ENCODE measurements at regions not wholly inside any gene's neighbourhood (a gene's known extent, or its start where the extent isn't known, plus 50 kb on each side); places are given as distances from the start of the nearest gene placed in this dataset.
A peak's percentile ranks its signal among the peaks of the same experiment; 100 is the strongest.

DNA sequence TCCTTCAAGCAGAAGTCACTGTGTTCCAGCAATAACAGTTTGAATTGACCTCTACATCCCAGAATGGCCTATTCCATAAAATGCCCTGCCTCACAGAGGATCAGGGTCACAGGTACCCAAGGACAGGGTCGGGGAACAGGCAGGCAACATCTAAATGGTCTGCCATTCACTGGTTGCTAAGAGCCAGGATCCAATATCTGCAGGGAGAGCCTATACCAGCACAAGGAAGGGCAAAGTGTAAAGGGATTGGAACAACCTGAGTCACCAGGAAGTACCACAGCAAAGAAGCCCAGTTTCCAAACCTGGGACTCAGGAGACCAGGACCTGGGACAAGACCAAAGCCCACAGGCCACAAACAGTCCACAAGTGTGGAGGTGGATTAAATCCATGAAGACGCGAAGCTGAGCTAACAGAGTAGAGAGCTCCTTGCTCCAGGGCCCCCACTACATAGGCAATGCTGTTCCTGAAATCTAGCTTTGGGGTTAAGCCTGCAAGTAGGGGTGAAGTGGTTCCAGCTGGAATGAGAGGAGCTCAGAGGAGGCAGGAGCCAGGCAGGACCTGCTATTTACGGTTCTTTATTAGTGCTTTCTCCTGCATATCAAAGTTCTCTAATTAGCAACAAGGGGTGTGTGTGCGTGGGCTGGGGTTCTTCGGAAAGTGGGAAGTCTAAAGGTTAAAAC lies 274.3 kb downstream of the BCL11B start:
- TF ChIP-seq, protein P1, sequence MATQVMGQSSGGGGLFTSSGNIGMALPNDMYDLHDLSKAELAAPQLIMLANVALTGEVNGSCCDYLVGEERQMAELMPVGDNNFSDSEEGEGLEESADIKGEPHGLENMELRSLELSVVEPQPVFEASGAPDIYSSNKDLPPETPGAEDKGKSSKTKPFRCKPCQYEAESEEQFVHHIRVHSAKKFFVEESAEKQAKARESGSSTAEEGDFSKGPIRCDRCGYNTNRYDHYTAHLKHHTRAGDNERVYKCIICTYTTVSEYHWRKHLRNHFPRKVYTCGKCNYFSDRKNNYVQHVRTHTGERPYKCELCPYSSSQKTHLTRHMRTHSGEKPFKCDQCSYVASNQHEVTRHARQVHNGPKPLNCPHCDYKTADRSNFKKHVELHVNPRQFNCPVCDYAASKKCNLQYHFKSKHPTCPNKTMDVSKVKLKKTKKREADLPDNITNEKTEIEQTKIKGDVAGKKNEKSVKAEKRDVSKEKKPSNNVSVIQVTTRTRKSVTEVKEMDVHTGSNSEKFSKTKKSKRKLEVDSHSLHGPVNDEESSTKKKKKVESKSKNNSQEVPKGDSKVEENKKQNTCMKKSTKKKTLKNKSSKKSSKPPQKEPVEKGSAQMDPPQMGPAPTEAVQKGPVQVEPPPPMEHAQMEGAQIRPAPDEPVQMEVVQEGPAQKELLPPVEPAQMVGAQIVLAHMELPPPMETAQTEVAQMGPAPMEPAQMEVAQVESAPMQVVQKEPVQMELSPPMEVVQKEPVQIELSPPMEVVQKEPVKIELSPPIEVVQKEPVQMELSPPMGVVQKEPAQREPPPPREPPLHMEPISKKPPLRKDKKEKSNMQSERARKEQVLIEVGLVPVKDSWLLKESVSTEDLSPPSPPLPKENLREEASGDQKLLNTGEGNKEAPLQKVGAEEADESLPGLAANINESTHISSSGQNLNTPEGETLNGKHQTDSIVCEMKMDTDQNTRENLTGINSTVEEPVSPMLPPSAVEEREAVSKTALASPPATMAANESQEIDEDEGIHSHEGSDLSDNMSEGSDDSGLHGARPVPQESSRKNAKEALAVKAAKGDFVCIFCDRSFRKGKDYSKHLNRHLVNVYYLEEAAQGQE (IDR thresholded peaks at IDR 0.05; ENCODE audit: low read depth) = no peak
- no peak for TF ChIP-seq TAF1 (IDR thresholded peaks at IDR 0.05; ENCODE audit: low read depth)
- no peak for TF ChIP-seq TCF12 (IDR thresholded peaks at IDR 0.05; ENCODE audit: low read depth)
- TF ChIP-seq FOXM1 (IDR thresholded peaks at IDR 0.05; ENCODE audit: borderline replicate concordance, low read depth) = no peak

DNA sequence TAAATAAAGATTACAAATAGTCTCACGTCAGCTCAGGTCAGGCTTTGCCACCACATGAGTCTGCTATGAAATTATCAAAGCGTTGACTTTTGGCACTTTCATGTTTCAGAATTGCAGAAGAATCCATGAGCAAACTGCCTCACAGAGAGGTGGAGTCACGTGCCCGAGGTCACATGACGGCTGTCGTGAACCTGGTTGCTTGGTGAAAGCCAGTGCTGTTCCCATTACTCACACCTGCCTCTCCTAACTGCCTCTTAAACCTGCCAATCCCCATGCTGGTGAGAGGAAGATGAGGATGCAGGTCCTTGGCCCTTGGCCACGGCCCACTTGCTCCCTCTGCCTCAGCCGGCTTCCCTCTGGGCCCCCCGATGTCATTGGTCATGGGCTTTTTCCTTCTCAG lies 272.7 kb downstream of the BCL11B start:
- TF ChIP-seq EP300 (IDR thresholded peaks at IDR 0.05; ENCODE audit: borderline replicate concordance) (no peak), CREB1 (IDR thresholded peaks at IDR 0.05; ENCODE audit: low read depth) (no peak)
- TF ChIP-seq, protein P2, sequence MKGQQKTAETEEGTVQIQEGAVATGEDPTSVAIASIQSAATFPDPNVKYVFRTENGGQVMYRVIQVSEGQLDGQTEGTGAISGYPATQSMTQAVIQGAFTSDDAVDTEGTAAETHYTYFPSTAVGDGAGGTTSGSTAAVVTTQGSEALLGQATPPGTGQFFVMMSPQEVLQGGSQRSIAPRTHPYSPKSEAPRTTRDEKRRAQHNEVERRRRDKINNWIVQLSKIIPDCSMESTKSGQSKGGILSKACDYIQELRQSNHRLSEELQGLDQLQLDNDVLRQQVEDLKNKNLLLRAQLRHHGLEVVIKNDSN (IDR thresholded peaks at IDR 0.05) = peak; percentile 71

DNA sequence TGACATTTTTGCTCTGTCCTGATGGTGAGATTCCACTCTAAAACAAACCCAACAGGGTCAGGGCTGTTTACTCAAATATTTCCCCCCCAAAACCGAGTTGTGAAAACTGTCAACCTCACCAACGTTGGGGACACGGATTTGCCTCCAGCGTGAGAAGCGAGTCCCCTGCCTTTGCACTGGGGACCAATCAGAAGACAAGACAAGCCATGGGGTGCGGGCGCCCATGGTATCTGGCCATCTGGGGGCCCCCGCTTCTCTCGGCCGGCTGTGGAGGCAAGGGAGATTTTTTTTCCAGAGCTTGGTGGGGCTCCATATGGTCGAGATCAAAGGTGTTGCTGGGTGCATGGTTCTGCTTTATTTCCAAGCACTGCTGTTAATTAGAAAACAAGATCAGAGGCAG lies 272.1 kb downstream of the BCL11B start:
- TF ChIP-seq EP300 (IDR thresholded peaks at IDR 0.05; ENCODE audit: borderline replicate concordance) (no peak), TAF1 (IDR thresholded peaks at IDR 0.05; ENCODE audit: low read depth) (no peak), YY1 (IDR thresholded peaks at IDR 0.05; ENCODE audit: low read depth) (no peak), TEAD4 (IDR thresholded peaks at IDR 0.05) (no peak), FOXM1 (IDR thresholded peaks at IDR 0.05; ENCODE audit: borderline replicate concordance, low read depth) (no peak), EGR1 (IDR thresholded peaks at IDR 0.05) (no peak), CEBPB (IDR thresholded peaks at IDR 0.05) (no peak), TCF12 (IDR thresholded peaks at IDR 0.05; ENCODE audit: low read depth) (no peak), ZBTB7A (IDR thresholded peaks at IDR 0.05; ENCODE audit: low read depth) (no peak), NFIC (IDR thresholded peaks at IDR 0.05) (no peak), RAD21 (IDR thresholded peaks at IDR 0.05; ENCODE audit: low read depth) (no peak), CREB1 (IDR thresholded peaks at IDR 0.05; ENCODE audit: low read depth) (no peak)
- TF ChIP-seq, protein P1 (IDR thresholded peaks at IDR 0.05; ENCODE audit: low read depth) = no peak
- TF ChIP-seq, protein P3, sequence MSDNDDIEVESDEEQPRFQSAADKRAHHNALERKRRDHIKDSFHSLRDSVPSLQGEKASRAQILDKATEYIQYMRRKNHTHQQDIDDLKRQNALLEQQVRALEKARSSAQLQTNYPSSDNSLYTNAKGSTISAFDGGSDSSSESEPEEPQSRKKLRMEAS (IDR thresholded peaks at IDR 0.05) = no peak
- TF ChIP-seq, protein P2 (IDR thresholded peaks at IDR 0.05) = no peak

DNA sequence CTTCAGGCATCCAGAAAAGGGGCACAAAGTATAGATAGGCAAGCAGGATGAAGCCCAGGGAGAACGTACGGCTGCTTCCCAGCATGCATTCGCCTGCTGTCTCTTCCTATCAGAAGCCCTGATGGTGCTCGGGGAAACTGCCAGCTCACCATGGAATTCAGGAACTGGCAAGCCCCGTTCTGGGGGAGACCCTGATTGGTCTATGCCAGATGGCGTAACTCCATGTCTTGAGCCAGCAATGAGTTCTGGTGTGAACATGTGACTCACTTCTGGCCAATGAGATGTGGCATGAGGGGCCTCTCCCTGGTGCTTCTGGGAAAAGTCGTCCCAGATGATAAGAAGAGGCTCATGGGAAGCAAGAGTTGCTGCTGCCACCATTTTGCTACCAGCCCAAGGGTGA lies 270.8 kb downstream of the BCL11B start:
- TF ChIP-seq, protein P3 (IDR thresholded peaks at IDR 0.05) = no peak
- TF ChIP-seq EP300 (IDR thresholded peaks at IDR 0.05; ENCODE audit: borderline replicate concordance) (no peak), ZBTB7A (IDR thresholded peaks at IDR 0.05; ENCODE audit: low read depth) (no peak), EGR1 (IDR thresholded peaks at IDR 0.05) (no peak), YY1 (IDR thresholded peaks at IDR 0.05; ENCODE audit: low read depth) (no peak), CEBPB (IDR thresholded peaks at IDR 0.05) (no peak), RAD21 (IDR thresholded peaks at IDR 0.05; ENCODE audit: low read depth) (no peak)
- TF ChIP-seq, protein P2 (IDR thresholded peaks at IDR 0.05) = no peak
- TF ChIP-seq, protein P1 (IDR thresholded peaks at IDR 0.05; ENCODE audit: low read depth) = no peak
